HCT116 (cell line): ENCODE measurements at regions not wholly inside any gene's neighbourhood (a gene's known extent, or its start where the extent isn't known, plus 50 kb on each side); places are given as distances from the start of the nearest gene placed in this dataset.

Experiments
- ATAC-seq: fragments of 200-7000 bp; cut with Tn5 transposase; 2 replicates; pipeline ENCODE4 v1.9.1; 2020; ENCODE audit warnings: mild to moderate bottlenecking, moderate library complexity
- BruUV-seq: library from RNA; stranded (reverse); fragments of 400-500 nt; replicated peaks from 2 replicates; lab custom pipeline; 2021; lab: Mats Ljungman, UMichigan
- CTCF ChIA-PET: fragments of 300-600 bp; sonication (Branson Sonifier 250); formaldehyde crosslinking; loops from one replicate; lab custom pipeline; 2021; ENCODE audit warnings: antibody characterized with exemption; lab: Charles Lee
- POLR2A ChIA-PET: fragments of 300-600, 350-600 bp; sonication (Branson Sonifier 250); formaldehyde crosslinking; loops from one replicate; lab custom pipeline; 2021; ENCODE audit warnings: antibody characterized with exemption; lab: Charles Lee
- RAD21 ChIA-PET, 2 experiments: fragments of 300-600 bp; sonication (Branson Sonifier 250); formaldehyde crosslinking; loops; one replicate each; lab custom pipeline; 2023; ENCODE audit warnings: low total read pairs in 2 of 2; ENCODE audit not compliant: uncharacterized antibody in 2 of 2, unreplicated experiment in 2 of 2, low non-redundant PET in 1 of 2; lab: Charles Lee
- DNase-seq: peaks from one replicate; pipeline ENCODE4 v3.0.0-alpha.2; 2010; ENCODE audit warnings: low read depth, low spot score
- H2AFZ ChIP-seq: fragments of 200-600 bp; shearing (Covaris generic), sonication (generic); 2 replicates; pipeline ENCODE4 v1.6.1; 2017; ENCODE audit warnings: low read depth, mixed run types, mixed read lengths, antibody characterized with exemption, low read length; ENCODE audit not compliant: poor library complexity, severe bottlenecking
- H3K27ac ChIP-seq: 2 replicates; pipeline ENCODE4 v1.5.1; 2012; ENCODE audit warnings: low read depth, low read length
- H3K27me3 ChIP-seq: fragments of 200-600 bp; sonication (generic); 2 replicates; pipeline ENCODE4 v1.6.1; 2016; ENCODE audit warnings: mixed run types, low read length, mixed read lengths; ENCODE audit not compliant: insufficient read depth
- H3K36me3 ChIP-seq, 2 experiments: fragments of 200-500 bp in 1 of 2; fragments of 200-600 bp in 1 of 2; sonication (Bioruptor generic) in 1 of 2; sonication (generic) in 1 of 2; 2 replicates each; pipeline versions ENCODE4 v1.5.1 to v1.6.1; 2014 to 2016; ENCODE audit warnings: low read length in 2 of 2, inconsistent platforms in 1 of 2, mixed read lengths in 1 of 2, mixed run types in 1 of 2; ENCODE audit not compliant: insufficient read depth in 2 of 2, control insufficient read depth in 1 of 2
- H3K4me1 ChIP-seq, 2 experiments: fragments of 200-600 bp in 1 of 2; sonication (generic) in 1 of 2; 2 replicates each; pipeline versions ENCODE4 v1.5.1 to v1.6.1; 2012 to 2017; ENCODE audit warnings: low read length in 2 of 2, inconsistent platforms in 1 of 2, mild to moderate bottlenecking in 1 of 2, mixed read lengths in 1 of 2, mixed run types in 1 of 2, moderate library complexity in 1 of 2; ENCODE audit not compliant: insufficient read depth in 2 of 2, control insufficient read depth in 1 of 2
- H3K4me2 ChIP-seq: fragments of 200-600 bp; sonication (generic); 2 replicates; pipeline ENCODE4 v1.6.1; 2017; ENCODE audit warnings: mixed run types, low read length, mixed read lengths
- H3K4me3 ChIP-seq, 2 experiments: fragments of 200-600 bp in 1 of 2; sonication (generic) in 1 of 2; replicated peaks in 1 of 2; 2 replicates each; pipeline ENCODE4 v1.5.1; 2011 to 2016; ENCODE audit warnings: low read length in 2 of 2, control low read depth in 1 of 2, low read depth in 1 of 2, mild to moderate bottlenecking in 1 of 2, mixed read lengths in 1 of 2, mixed run types in 1 of 2
- H3K79me2 ChIP-seq: fragments of 200-600 bp; sonication (generic); 2 replicates; pipeline ENCODE4 v1.6.1; 2017; ENCODE audit warnings: mild to moderate bottlenecking, mixed run types, low read length, moderate library complexity, mixed read lengths; ENCODE audit not compliant: insufficient read depth
- H3K9ac ChIP-seq: fragments of 200-600 bp; sonication (generic); 2 replicates; pipeline ENCODE4 v1.6.1; 2016; ENCODE audit warnings: low read length, mixed read lengths
- H3K9me2 ChIP-seq: fragments of 200-600 bp; sonication (generic), shearing (Covaris generic); 2 replicates; pipeline ENCODE4 v1.6.1; 2017; ENCODE audit warnings: mixed run types, mild to moderate bottlenecking, moderate library complexity; ENCODE audit not compliant: insufficient read depth
- H3K9me3 ChIP-seq, 2 experiments: fragments of 200-500 bp in 1 of 2; fragments of 200-600 bp in 1 of 2; sonication (Bioruptor generic) in 1 of 2; sonication (generic) in 1 of 2; 2 replicates each; pipeline ENCODE4 v1.6.1; 2014 to 2017; ENCODE audit warnings: low read length in 2 of 2, mixed read lengths in 2 of 2, inconsistent platforms in 1 of 2, low read depth in 1 of 2, mild to moderate bottlenecking in 1 of 2, mixed run types in 1 of 2, moderate library complexity in 1 of 2; ENCODE audit not compliant: control insufficient read depth in 1 of 2, insufficient read depth in 1 of 2
- H4K20me1 ChIP-seq: fragments of 200-600 bp; sonication (generic), shearing (Covaris generic); 2 replicates; pipeline ENCODE4 v1.6.1; 2017; ENCODE audit warnings: mixed run types, mild to moderate bottlenecking, moderate library complexity; ENCODE audit not compliant: insufficient read depth
- CTCF ChIP-seq, 3 experiments: fragments of 200-600 bp in 1 of 3; sonication (generic) in 1 of 3; IDR thresholded peaks in 2 of 3; conservative IDR thresholded peaks in 1 of 3; 2 replicates each; pipeline ENCODE4 v1.5.1; 2012 to 2017; ENCODE audit warnings: low read depth in 2 of 3, low read length in 2 of 3, antibody characterized with exemption in 1 of 3, borderline replicate concordance in 1 of 3, control low read depth in 1 of 3, mild to moderate bottlenecking in 1 of 3, mixed read lengths in 1 of 3, mixed run types in 1 of 3, moderate library complexity in 1 of 3; ENCODE audit not compliant: insufficient read depth in 1 of 3
- ELF1 ChIP-seq: IDR thresholded peaks from 2 replicates; pipeline ENCODE4 v1.6.1; 2012; ENCODE audit warnings: low read depth, borderline replicate concordance
- RAD21 ChIP-seq: IDR thresholded peaks from 2 replicates; pipeline ENCODE4 v1.6.1; 2012; ENCODE audit warnings: low read depth, mild to moderate bottlenecking
- intact Hi-C: fragments of 100-400 bp; cut with micrococcal nuclease; formaldehyde crosslinking; loops from 2 replicates; pipeline ENCODE4 v1.10.0; 2022

GRCh38 chr13:69601661-69602060, 506.0 kb upstream of the ATXN8OS start:
- DNase-seq (no peak), ATAC-seq (no peak)
- TF ChIP-seq CTCF (IDR thresholded peaks at IDR 0.05 in 2 of 3, conservative IDR thresholded peaks at IDR 0.05 in 1 of 3; ENCODE audit: borderline replicate concordance in 1 of 3, insufficient read depth in 1 of 3, low read depth in 2 of 3, low read length in 2 of 3) = no peak
- no peak for TF ChIP-seq RAD21
- no peaks in the 10 kb centered on the region for H3K36me3 ChIP-seq
- no TSS peak for BruUV-seq
- intact Hi-C loops = no loop called here
- POLR2A ChIA-PET = no interaction called here
- H3K79me2 ChIP-seq = no peaks in the 10 kb centered on the region
- CTCF ChIA-PET = no interaction called here
- RAD21 ChIA-PET = no interaction called here
- H4K20me1 ChIP-seq = no peaks in the 10 kb centered on the region
- no peaks in the 10 kb centered on the region for H3K4me1 ChIP-seq
- no peaks in the 10 kb centered on the region for H3K9me2 ChIP-seq
- H3K4me2 ChIP-seq = no peak overlapping the region
- H3K4me3 ChIP-seq = no peak overlapping the region
- peaks cover 0 to 4% of the 10 kb centered on the region in 2 experiments; a peak in 1 of 4 replicates for H3K9me3 ChIP-seq
- H2AFZ ChIP-seq = no peak overlapping the region
- no peak overlapping the region for H3K9ac ChIP-seq
- H3K27me3 ChIP-seq = no peaks in the 10 kb centered on the region
- no peak overlapping the region for H3K27ac ChIP-seq

- H3K36me3 ChIP-seq = no peaks in the 10 kb centered on the region
- ChIA-PET CTCF (no interaction called here), POLR2A (no interaction called here), RAD21 (no interaction called here)
- no peak overlapping the region for H2AFZ ChIP-seq
- H3K79me2 ChIP-seq = no peaks in the 10 kb centered on the region
- no peaks in the 10 kb centered on the region for H3K9me3 ChIP-seq
- H3K27ac ChIP-seq = no peak overlapping the region
- DNase-seq = no peak
- no peak overlapping the region for H3K4me3 ChIP-seq
- no peak overlapping the region for H3K4me2 ChIP-seq
- no peaks in the 10 kb centered on the region for H4K20me1 ChIP-seq
- no peak for ATAC-seq
- intact Hi-C loops = no loop called here
- no peak overlapping the region for H3K9ac ChIP-seq
- H3K27me3 ChIP-seq = no peaks in the 10 kb centered on the region
- no TSS peak for BruUV-seq
- no peak for TF ChIP-seq ELF1
- H3K9me2 ChIP-seq = no peaks in the 10 kb centered on the region
- no peaks in the 10 kb centered on the region for H3K4me1 ChIP-seq
Observed at GRCh38 chr13:69600811-69601210, 506.8 kb upstream of the ATXN8OS start.
